ENCODE measurements at regions not wholly inside any gene's neighbourhood (a gene's known extent, or its start where the extent isn't known, plus 50 kb on each side); places are given as distances from the start of the nearest gene placed in this dataset.

DNA sequence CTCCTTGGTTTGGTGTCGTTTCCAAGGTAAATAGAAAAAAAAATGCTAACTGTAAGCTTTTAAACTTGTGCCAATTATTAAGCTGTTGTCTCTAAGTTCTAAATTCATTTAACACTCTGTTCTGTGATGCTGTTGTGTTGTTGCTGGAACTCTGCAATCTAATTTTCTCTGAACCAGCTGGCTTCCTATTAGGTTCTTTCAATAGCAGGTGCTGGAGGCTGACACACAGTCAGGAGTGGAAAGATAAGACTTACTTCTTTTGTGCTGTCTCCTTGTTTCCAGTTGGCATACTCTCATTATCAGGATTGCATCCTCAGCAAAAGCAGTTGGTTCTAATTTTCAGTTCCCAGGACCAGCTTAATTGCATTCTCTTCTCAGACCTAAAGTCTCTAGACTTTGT lies 1252.6 kb upstream of the NUDT12 start:
- DNase-seq (ENCODE audit: low spot score in 2 of 2) (no peak), ATAC-seq (ENCODE audit: low read depth) (no peak)
- Mint-ChIP-seq H3K4me1 (no peaks in the 10 kb centered on the region), H3K9me3 (peaks cover 2% of the 10 kb centered on the region), H3K36me3 (no peaks in the 10 kb centered on the region), H3K27ac (no peak overlapping the region), H3K27me3 (no peaks in the 10 kb centered on the region), H3K4me3 (no peak overlapping the region)

GRCh38 chr5:104800440-104801048 lies 1238.0 kb upstream of the NUDT12 start:
- Mint-ChIP-seq H3K4me3 (no peak overlapping the region), H3K9me3 (peaks cover 8% of the 10 kb centered on the region), H3K4me1 (no peaks in the 10 kb centered on the region), H3K36me3 (no peaks in the 10 kb centered on the region), H3K27me3 (no peaks in the 10 kb centered on the region), H3K27ac (no peak overlapping the region)
- ATAC-seq (ENCODE audit: low read depth) (no peak), DNase-seq (ENCODE audit: low spot score in 2 of 2) (no peak)

DNA sequence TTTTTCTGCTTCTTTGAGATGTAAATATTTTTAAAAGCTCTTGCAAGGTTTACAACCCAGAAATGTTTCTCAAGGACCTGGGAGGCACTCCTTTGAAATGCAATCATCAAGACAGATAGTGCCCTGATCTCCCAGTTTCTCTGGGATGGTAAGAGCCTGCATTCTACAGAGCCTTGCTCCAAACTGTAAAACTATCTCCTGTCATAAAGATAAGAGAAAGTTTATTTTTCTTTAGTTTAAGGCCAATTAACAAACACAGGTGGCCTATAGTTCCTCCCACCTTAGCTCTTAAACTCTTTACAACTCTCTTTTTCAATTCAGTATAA lies 1231.1 kb upstream of the NUDT12 start:
- Mint-ChIP-seq H3K36me3 (no peaks in the 10 kb centered on the region), H3K4me3 (no peak overlapping the region), H3K27ac (no peak overlapping the region), H3K27me3 (no peaks in the 10 kb centered on the region), H3K9me3 (no peaks in the 10 kb centered on the region), H3K4me1 (no peaks in the 10 kb centered on the region)
- DNase-seq (ENCODE audit: low spot score in 2 of 2) (no peak), ATAC-seq (ENCODE audit: low read depth) (no peak)

- ATAC-seq (ENCODE audit: low read depth) (no peak), DNase-seq (ENCODE audit: low spot score in 2 of 2) (no peak)
- Mint-ChIP-seq H3K36me3 (no peaks in the 10 kb centered on the region), H3K27me3 (no peaks in the 10 kb centered on the region), H3K9me3 (no peaks in the 10 kb centered on the region), H3K27ac (no peak overlapping the region), H3K4me1 (no peaks in the 10 kb centered on the region), H3K4me3 (no peak overlapping the region)
Measured at GRCh38 chr5:104793031-104793754, 1230.6 kb upstream of the NUDT12 start.

GRCh38 chr5:104789366-104789765 lies 1226.8 kb upstream of the NUDT12 start:
- no peaks in the 10 kb centered on the region for H3K4me1 Mint-ChIP-seq
- no peak for ATAC-seq (ENCODE audit: low read depth)

GRCh38 chr5:104785097-104785496 lies 1222.5 kb upstream of the NUDT12 start:
- H3K27me3 Mint-ChIP-seq: no peaks in the 10 kb centered on the region
- H3K9me3 Mint-ChIP-seq: peaks cover 6% of the 10 kb centered on the region
- no peak overlapping the region for H3K4me3 Mint-ChIP-seq
- no peaks in the 10 kb centered on the region for H3K4me1 Mint-ChIP-seq
- no peaks in the 10 kb centered on the region for H3K36me3 Mint-ChIP-seq
- no peak for DNase-seq (ENCODE audit: low spot score in 2 of 2)
- H3K27ac Mint-ChIP-seq: no peak overlapping the region
- ATAC-seq (ENCODE audit: low read depth): no peak

More at GRCh38 chr5:104789366-104789765, 1226.8 kb upstream of the NUDT12 start:
- H3K27me3 Mint-ChIP-seq: no peaks in the 10 kb centered on the region
- no peaks in the 10 kb centered on the region for H3K36me3 Mint-ChIP-seq
- no peak overlapping the region for H3K4me3 Mint-ChIP-seq
- H3K9me3 Mint-ChIP-seq: peaks cover 6% of the 10 kb centered on the region
- no peak overlapping the region for H3K27ac Mint-ChIP-seq
- no peak for DNase-seq (ENCODE audit: low spot score in 2 of 2)

GRCh38 chr5:104774372-104774771 lies 1211.8 kb upstream of the NUDT12 start:
- H3K4me1 Mint-ChIP-seq: no peaks in the 10 kb centered on the region
- ATAC-seq (ENCODE audit: low read depth) (no peak), DNase-seq (ENCODE audit: low spot score in 2 of 2) (no peak)
- no peaks in the 10 kb centered on the region for H3K9me3 Mint-ChIP-seq
- no peak overlapping the region for H3K27ac Mint-ChIP-seq
- no peaks in the 10 kb centered on the region for H3K27me3 Mint-ChIP-seq
- H3K4me3 Mint-ChIP-seq: no peak overlapping the region
- no peaks in the 10 kb centered on the region for H3K36me3 Mint-ChIP-seq

GRCh38 chr5:104764197-104764596 lies 1201.6 kb upstream of the NUDT12 start:
- no peak overlapping the region for H3K4me3 Mint-ChIP-seq
- DNase-seq (ENCODE audit: low spot score in 2 of 2) (no peak), ATAC-seq (ENCODE audit: low read depth) (no peak)
- H3K27me3 Mint-ChIP-seq: no peaks in the 10 kb centered on the region
- H3K4me1 Mint-ChIP-seq: no peaks in the 10 kb centered on the region
- no peaks in the 10 kb centered on the region for H3K36me3 Mint-ChIP-seq
- no peak overlapping the region for H3K27ac Mint-ChIP-seq
- peaks cover 3% of the 10 kb centered on the region for H3K9me3 Mint-ChIP-seq

GRCh38 chr5:104763216-104763615 lies 1200.6 kb upstream of the NUDT12 start:
- Mint-ChIP-seq H3K4me1 (no peaks in the 10 kb centered on the region), H3K9me3 (peaks cover 5% of the 10 kb centered on the region), H3K27me3 (no peaks in the 10 kb centered on the region), H3K4me3 (no peak overlapping the region), H3K36me3 (no peaks in the 10 kb centered on the region), H3K27ac (no peak overlapping the region)
- no peak for DNase-seq (ENCODE audit: low spot score in 2 of 2)
- ATAC-seq (ENCODE audit: low read depth): no peak

- peaks cover 8% of the 10 kb centered on the region for H3K9me3 Mint-ChIP-seq
- no peak overlapping the region for H3K4me3 Mint-ChIP-seq
- H3K4me1 Mint-ChIP-seq: no peaks in the 10 kb centered on the region
- no peak overlapping the region for H3K27ac Mint-ChIP-seq
- no peaks in the 10 kb centered on the region for H3K27me3 Mint-ChIP-seq
- H3K36me3 Mint-ChIP-seq: no peaks in the 10 kb centered on the region
- DNase-seq (ENCODE audit: low spot score in 2 of 2): no peak
- no peak for ATAC-seq (ENCODE audit: low read depth)
Measured at GRCh38 chr5:104757915-104758314, 1195.3 kb upstream of the NUDT12 start.

DNA sequence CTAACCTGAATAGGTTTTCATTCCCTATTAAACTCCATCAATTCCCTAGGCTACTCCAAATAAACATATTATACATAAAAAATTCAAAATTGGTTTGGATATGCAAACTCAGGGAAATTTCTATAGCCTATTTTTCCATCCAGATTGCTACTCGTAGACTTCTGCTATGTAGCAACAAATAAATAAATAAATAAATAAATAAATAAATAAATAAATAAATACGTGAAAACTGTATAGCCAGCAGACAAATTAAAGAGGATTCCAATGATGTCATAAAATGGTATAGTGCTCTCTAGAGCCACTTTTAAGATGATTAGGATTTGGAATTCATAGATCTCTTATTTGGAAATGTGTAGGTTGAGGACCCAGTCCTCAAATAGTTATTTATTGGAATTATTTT lies 1193.2 kb upstream of the NUDT12 start:
- H3K27me3 Mint-ChIP-seq: no peaks in the 10 kb centered on the region
- ATAC-seq (ENCODE audit: low read depth) (no peak), DNase-seq (ENCODE audit: low spot score in 2 of 2) (no peak)
- no peaks in the 10 kb centered on the region for H3K4me1 Mint-ChIP-seq
- no peaks in the 10 kb centered on the region for H3K36me3 Mint-ChIP-seq
- H3K9me3 Mint-ChIP-seq: peaks cover 7% of the 10 kb centered on the region
- no peak overlapping the region for H3K27ac Mint-ChIP-seq
- no peak overlapping the region for H3K4me3 Mint-ChIP-seq

GRCh38 chr5:104754311-104754995 lies 1191.9 kb upstream of the NUDT12 start:
- no peaks in the 10 kb centered on the region for H3K36me3 Mint-ChIP-seq
- no peak for ATAC-seq (ENCODE audit: low read depth)

GRCh38 chr5:104751969-104752368 lies 1189.4 kb upstream of the NUDT12 start:
- no peak for ATAC-seq (ENCODE audit: low read depth)
- Mint-ChIP-seq H3K36me3 (no peaks in the 10 kb centered on the region), H3K27ac (no peak overlapping the region), H3K9me3 (peaks cover 7% of the 10 kb centered on the region), H3K4me3 (no peak overlapping the region), H3K27me3 (no peaks in the 10 kb centered on the region), H3K4me1 (no peaks in the 10 kb centered on the region)
- DNase-seq (ENCODE audit: low spot score in 2 of 2): no peak

More at GRCh38 chr5:104754311-104754995, 1191.9 kb upstream of the NUDT12 start:
- no peak for DNase-seq (ENCODE audit: low spot score in 2 of 2)
- H3K9me3 Mint-ChIP-seq: peaks cover 7% of the 10 kb centered on the region
- no peak overlapping the region for H3K27ac Mint-ChIP-seq
- H3K4me3 Mint-ChIP-seq: no peak overlapping the region
- no peaks in the 10 kb centered on the region for H3K4me1 Mint-ChIP-seq
- H3K27me3 Mint-ChIP-seq: no peaks in the 10 kb centered on the region

- Mint-ChIP-seq H3K9me3 (peaks cover 12% of the 10 kb centered on the region), H3K27me3 (no peaks in the 10 kb centered on the region), H3K27ac (no peak overlapping the region), H3K36me3 (no peaks in the 10 kb centered on the region), H3K4me3 (no peak overlapping the region), H3K4me1 (no peaks in the 10 kb centered on the region)
- ATAC-seq (ENCODE audit: low read depth): no peak
- no peak for DNase-seq (ENCODE audit: low spot score in 2 of 2)
Measured at GRCh38 chr5:104739905-104740304, 1177.3 kb upstream of the NUDT12 start.
